GM19397 (cell line): ENCODE measurements at regions not wholly inside any gene's neighbourhood (a gene's known extent, or its start where the extent isn't known, plus 50 kb on each side); places are given as distances from the start of the nearest gene placed in this dataset.
"Not testable (repeated sequence)": the region's sequence is repeated elsewhere in the genome, so short reads cannot be mapped to it uniquely, and the experiment has no call there.

Source experiments
- ATAC-seq: cut with Tn5 transposase; IDR thresholded peaks from one replicate; pipeline ENCODE4 v1.9.1; 2021; ENCODE audit warnings: mild to moderate bottlenecking, moderate library complexity; ENCODE audit not compliant: unreplicated experiment

DNA sequence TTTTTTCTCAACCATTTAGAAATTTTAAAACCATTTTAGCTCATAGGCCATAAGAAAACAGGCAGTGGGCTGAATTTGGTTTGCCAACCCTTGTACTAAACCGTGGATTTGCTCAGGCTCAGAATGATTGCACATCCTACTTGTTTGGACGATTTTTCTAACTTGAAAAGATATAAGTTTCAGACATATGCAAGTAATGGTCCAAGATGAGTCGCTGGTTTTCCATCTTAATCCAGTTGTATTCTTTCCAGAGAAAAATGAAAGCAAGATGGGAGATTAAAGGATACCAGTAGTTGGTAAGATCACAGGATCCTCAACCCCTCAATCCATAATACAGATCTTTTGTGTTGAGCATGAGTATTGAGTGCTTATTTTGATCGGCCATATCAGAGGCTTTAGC lies 250.9 kb downstream of the TINAG start:
- no peak for ATAC-seq

- not testable (repeated sequence) for ATAC-seq
Measured at GRCh38 chr6:54564188-54564587, 255.9 kb downstream of the TINAG start.

DNA sequence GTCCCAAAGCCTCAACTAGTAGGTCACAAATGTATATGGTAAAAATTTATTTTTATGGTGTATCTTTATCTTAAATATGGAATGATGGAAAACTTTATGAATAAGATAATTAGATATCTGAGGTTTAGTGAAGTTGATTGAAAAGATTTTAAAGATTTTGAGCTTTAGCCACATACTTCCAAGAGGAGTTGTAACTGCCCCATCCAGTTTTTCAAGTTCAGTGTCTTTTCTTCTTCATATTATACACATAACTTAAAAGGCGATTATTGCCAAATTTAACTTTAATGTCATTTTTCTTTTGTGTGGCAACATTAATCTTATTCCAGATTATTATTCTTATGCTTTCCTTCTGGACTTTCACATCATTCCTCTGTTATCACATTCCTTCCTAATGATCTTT lies 266.4 kb downstream of the TINAG start:
- ATAC-seq: no peak

DNA sequence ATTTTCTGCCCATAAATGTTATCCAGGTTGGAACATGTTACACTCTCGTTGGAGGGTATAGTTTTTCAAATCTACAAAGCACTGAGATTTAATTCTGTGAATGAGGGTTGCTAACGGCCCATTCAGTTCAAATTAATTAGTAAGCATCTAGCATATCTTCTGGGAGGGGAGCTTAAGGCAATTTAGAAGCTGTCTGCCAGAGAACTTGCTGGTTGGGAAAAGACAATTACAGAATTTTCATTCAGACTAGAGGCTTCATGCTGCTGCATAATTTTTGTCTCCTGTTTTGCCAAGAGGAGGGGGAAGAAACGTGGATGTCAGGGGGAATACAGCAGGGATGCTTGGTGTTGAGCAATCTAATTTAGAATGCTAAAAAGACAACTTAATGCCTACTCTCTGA lies 268.3 kb upstream of the FAM83B start:
- no peak for ATAC-seq

GRCh38 chr6:54579011-54579410 lies 267.6 kb upstream of the FAM83B start:
- ATAC-seq: no peak

DNA sequence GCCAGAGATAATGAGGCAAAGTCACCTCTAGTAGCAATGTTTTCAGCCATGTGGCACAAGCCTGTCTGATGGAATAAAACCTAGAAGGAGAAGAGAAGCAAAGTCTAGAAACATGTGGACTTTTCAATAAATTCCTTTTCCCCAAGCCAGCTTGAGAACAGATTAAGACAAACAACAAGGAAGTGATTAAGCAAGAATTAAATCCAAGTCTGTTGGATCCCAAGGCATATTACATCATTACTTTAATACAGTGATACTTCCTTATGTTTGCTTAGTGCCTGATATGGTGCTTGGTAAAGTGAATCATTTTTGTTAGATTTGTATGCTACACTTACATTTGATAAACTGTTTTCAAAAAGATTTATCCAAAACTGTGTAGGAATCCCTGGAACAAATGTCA lies 260.3 kb upstream of the FAM83B start:
- ATAC-seq: no peak

GRCh38 chr6:54587277-54587676 lies 259.3 kb upstream of the FAM83B start:
- ATAC-seq: no peak

DNA sequence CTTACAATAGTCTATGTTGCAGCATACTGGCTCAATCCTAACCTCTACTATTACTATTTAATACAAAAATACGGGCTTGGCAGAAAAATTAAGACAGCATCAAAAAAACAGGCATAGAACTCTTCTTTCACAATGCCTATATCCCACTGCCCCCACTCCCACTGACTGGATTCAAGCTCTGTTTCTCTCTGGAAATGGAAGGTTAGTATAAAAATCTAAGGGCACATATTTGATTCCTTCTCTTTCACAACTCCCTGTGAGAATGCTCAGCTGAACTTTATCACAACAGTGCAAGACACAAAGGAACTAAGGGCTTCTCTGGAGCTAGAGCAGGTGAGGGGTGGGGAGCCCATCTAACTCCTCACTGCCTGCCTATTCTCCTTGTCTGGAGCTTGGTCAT lies 258.4 kb upstream of the FAM83B start:
- no peak for ATAC-seq

DNA sequence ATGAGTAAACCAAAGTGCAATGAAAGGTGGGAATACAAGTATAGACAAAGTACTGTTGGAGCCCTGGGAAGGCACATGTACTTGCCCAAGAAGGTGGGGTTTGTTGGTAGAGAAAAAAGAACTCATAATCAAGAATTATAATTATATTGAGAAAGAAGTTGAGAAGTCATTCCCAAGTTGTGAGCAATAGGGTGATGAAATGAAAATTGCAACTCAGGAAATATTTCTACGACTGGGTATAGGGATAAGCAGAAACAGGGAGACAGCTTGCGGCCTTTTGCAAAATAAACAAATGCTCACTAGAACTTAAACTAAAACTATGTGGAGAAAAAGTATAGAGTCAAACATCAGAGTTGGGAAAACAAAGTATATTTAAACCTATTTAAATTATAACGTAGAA lies 250.7 kb upstream of the FAM83B start:
- no peak for ATAC-seq

DNA sequence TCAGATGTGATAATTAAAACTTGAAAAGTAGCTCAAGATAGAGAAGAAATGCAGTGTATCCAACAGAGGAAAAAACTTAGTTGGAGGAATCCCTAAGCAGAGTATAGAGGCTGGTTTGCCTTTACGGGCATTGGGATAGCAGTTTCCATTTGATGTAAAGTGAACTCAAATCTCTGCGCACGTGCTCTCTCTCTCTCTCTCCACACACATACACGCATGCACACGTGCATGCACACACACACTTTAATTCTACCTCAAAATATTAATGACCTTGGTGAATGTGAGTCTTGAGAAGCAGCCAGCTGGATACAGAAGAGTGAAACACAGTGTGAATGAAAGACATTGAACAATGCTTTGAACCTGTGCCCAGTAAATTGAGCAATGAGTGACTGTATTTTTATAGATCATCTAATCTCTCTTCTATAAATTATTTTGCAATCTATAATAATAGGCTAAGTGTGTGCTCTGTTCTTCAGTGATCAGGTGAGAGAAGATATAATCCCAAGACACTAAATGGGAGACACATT lies 247.7 kb upstream of the FAM83B start:
- no peak for ATAC-seq

- ATAC-seq: no peak
Measured at GRCh38 chr6:54601600-54602300, 244.8 kb upstream of the FAM83B start.

DNA sequence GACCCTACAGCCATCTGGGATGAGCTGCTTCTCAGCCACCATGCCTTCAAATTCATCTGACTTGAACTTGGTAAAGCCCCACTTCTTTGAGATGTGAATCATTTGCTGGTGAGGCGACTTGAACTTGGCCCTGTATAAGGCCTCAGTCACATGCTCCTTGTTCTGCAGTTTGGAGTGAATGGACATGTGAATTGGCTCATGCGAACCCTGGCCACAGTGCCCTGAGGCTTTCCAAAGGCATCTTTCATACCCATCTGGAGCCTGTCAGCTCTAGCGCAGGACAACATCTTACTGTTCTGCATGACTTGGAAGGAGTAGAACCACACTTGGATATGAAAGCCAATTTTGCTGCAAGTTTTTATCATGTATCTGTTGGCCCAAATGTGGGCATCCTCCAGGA lies 244.0 kb upstream of the FAM83B start:
- ATAC-seq: no peak

DNA sequence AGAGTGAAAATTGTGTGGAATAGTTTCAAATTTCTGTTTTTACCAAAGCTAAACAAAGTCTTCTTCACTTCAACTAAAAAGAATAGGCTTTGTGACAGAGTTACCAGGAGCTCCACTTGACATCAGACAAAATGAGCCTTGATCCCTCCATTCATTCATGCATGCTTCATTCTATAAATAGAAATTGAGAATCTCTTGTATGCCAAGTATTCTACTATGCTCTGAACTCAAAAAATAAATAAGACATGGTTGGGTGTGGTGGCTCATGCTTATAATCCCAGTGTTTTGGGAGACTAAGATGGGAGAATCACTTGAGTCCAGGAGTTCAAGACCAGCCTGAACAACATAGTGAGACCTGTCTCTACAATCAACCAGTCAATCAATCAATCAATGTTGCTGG lies 236.6 kb upstream of the FAM83B start:
- ATAC-seq: no peak

- ATAC-seq: no peak
Measured at GRCh38 chr6:54613596-54613995, 233.0 kb upstream of the FAM83B start.

DNA sequence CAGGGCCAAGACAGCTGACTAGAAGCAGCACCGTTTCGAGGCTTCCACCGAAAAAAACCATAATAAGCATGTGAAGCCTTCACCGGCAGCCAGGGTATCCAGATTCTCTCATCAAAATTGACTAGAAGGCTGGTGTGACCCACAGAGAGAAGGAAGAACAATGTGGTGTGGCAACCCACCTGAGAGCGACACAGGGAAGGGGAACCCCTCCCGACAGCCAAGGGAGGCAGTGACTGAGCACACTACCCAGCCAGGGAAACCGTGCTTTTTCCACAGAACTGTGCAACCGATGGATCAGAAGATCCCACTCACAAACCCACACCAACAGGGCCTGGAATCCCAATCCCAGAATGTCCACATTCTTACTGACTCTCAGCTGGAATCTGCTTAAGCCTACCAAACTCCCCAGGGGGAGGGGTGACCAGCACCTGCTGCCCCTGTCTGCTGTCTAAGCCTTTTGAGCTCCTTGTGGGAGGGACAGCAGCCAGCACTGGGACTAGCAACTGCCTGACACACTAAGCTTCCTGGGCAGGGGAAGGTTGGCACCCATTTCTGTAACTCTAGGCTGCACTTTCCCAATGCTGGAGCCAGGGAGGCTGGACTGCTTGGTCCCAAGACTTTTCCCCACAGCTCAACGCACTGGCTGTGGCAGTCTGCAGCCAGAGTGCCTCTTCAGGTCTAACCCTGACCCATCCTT lies 231.9 kb upstream of the FAM83B start:
- ATAC-seq: no peak

GRCh38 chr6:54617730-54618129 lies 228.8 kb upstream of the FAM83B start:
- no peak for ATAC-seq

GRCh38 chr6:54618572-54618971 lies 228.0 kb upstream of the FAM83B start:
- ATAC-seq: no peak

- ATAC-seq: no peak
Measured at GRCh38 chr6:54619102-54619501, 227.5 kb upstream of the FAM83B start.

DNA sequence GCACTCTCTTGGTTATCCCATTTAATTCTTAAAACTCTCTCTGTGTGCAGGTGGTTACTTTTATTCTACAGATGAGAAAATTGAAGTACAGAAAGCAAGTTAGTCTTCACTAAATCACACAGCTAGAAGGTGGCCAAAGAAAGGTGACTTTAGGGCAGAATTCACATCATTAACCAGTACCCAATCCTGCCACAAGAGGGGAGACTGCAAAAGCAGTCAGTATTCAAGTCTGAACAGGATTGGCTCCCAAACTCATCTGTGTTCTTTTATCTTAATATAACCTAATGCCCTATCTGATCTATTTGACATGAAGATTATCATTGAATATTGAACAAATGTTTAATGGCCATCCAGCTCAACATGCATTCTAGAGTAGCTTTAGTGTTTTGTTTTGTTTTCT lies 225.3 kb upstream of the FAM83B start:
- ATAC-seq: peak; percentile 82

DNA sequence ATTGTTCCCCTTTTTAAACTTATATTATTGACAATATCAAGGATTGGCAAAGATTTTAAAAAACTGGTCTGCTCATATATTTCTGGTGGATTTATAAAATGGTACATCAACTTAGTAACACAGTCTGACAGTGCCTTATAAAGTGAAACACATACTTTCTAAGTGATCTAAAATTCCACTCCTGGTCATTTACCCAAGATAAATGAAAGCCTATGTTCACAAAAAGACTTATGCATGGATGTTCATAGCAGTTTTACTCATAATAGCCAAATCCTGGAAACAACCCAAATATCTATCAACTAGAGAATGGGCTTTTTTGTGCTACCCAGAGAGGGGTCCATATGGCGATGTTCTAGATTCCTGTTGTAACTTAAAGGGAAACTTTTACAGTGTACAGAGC lies 222.4 kb upstream of the FAM83B start:
- no peak for ATAC-seq

- ATAC-seq: no peak
Measured at GRCh38 chr6:54624779-54625178, 221.8 kb upstream of the FAM83B start.

- no peak for ATAC-seq
Measured at GRCh38 chr6:54629131-54629530, 217.4 kb upstream of the FAM83B start.
